ENCODE measurements at regions not wholly inside any gene's neighbourhood (a gene's known extent, or its start where the extent isn't known, plus 50 kb on each side); places are given as distances from the start of the nearest gene placed in this dataset.

GRCh38 chr3:163033652-163034051 lies 1537.0 kb downstream of the OTOL1 start:
- DNase-seq, result no peak

DNA sequence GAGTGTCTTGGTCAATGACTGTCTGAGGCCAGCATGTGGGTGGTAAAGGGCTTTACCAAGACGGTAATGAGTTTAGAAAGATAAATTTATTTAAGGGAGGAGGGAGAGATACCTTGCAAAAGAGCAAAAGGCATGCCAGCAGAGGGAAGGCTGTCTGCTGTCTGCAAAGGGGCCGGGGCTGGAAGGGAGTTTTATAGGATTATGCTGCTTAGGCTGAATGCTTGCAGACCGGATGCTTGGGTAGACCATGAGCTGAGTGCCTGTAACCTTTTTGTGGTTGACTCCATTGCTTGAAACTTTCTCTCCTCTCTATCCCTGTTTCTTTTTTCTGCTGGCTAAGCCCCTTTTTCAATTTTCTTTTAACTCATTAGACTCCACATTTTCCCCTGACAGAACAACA lies 1543.0 kb downstream of the OTOL1 start:
- no peak for DNase-seq

DNA sequence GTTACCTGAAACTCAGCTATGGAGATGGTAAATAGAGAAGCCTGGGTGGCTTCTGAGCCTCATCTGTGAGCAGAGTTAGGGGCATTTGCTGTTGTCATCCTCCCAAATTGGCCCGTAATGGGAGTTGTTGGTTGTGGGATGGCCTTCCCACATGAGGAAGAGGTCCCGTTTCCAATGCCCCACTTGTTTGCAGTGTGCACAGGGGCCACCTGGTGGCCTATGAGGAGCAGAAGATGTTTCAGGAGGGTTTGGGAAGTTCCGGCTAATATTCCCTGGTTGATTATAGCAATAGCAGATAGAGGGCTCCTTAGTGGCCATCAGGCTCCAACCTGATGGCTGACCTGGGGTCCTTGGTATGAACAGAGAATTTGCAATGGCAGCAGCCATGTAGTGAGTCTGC lies 1546.5 kb downstream of the OTOL1 start:
- DNase-seq, result no peak

GRCh38 chr3:163045945-163046344 lies 1549.3 kb downstream of the OTOL1 start:
- DNase-seq, result no peak

- DNase-seq, result peak; percentile 21
These were observed 1552.3 kb downstream of the OTOL1 start for GRCh38 chr3:163048881-163049280.

DNA sequence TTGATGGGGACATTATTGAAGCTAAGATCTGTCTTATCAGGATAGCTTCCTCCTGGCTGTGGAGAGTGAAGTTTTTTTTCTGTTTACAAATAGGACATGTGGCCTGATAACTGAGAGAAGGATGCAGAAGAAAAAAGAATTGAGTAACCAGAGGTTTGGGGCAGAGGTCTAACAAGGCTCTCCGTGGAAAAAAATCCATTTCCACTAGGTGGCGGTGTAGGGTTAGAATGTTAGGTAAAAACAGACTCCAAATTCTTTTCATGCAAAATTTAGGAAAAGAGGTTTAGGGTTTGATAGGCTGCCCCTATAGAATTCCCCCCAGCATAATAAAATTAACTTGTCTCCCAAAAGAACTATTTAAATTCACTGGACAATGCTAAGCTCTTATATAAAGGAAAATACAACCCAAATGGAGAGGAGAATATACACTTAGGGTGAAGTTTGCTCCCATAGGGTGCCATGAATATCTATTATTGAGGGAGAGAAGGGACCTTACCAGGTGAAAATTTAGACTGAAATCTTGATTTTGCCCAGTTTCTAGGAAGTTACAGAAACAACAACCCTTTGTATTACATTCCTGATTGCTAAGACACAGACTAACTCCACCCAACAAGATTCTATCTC lies 1560.4 kb downstream of the OTOL1 start:
- peak; percentile 14 for DNase-seq

- no peak for DNase-seq
These were observed 1561.6 kb downstream of the OTOL1 start for GRCh38 chr3:163058031-163058854.

DNA sequence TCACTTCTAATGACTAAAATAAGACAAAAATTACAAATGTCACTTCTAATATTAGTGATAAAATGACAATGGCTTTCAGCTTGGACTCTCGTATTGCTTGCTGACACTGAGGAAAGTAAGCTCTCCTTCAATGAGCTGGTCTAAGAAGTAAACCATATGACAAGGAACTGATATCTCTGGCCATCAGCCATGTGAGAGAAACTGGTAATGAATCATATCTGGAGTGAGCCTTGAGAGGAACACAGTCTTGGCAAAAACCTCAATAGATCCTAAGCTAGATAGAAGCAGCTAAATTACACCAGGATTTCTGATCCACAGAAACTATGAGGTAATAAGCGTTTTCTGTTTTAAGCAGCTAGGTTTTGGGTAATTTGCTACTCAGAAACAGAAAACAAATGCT lies 1575.1 kb downstream of the OTOL1 start:
- DNase-seq, result peak; percentile 21

Data from fibroblast of skin of abdomen (primary cell).